Kidney epithelial cell (primary cell): ENCODE measurements at regions not wholly inside any gene's neighbourhood (a gene's known extent, or its start where the extent isn't known, plus 50 kb on each side); places are given as distances from the start of the nearest gene placed in this dataset.
"Not testable (repeated sequence)": the region's sequence is repeated elsewhere in the genome, so short reads cannot be mapped to it uniquely, and the experiment has no call there.

ENCODE experiments used
- DNase-seq: peaks from one replicate; pipeline ENCODE4 v3.0.0-alpha.2; 2010; ENCODE audit warnings: low read depth
- H3K27me3 ChIP-seq: 2 replicates; pipeline ENCODE4 v1.6.0; 2011; ENCODE audit warnings: low read length; ENCODE audit not compliant: control insufficient read depth, insufficient read depth
- H3K36me3 ChIP-seq: 2 replicates; pipeline ENCODE4 v1.5.1; 2011; ENCODE audit warnings: low read length; ENCODE audit not compliant: control insufficient read depth, insufficient read depth
- H3K4me3 ChIP-seq: 2 replicates; pipeline ENCODE4 v1.5.1; 2011; ENCODE audit warnings: low read depth, mild to moderate bottlenecking, control low read depth, low read length
- TF ChIP-seq, protein P1 (sequence below): IDR thresholded peaks from 2 replicates; pipeline ENCODE4 v1.5.1; 2011; ENCODE audit warnings: mild to moderate bottlenecking, moderate library complexity, low read length, control low read depth, inconsistent platforms; ENCODE audit not compliant: insufficient read depth, poor library complexity, severe bottlenecking

DNA sequence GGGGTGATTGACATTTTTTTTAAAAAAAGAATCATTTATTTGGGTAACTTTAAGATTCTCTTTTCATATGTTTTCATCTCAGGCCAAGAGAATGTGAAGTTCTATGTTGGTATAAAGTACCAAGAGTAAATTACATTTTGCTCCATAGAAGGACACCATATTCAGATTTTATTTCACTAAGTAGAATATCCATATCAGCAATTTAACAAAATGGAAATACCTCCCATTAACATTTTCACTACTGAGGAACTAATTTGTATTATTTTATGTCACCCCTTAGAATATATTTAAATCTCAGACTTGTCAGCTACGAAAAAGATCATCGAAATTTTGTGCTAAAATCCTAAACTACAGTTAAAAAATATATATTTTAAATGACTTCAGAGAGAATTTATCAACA lies 274.3 kb downstream of the SEMA3D start:
- TF ChIP-seq, protein P1, sequence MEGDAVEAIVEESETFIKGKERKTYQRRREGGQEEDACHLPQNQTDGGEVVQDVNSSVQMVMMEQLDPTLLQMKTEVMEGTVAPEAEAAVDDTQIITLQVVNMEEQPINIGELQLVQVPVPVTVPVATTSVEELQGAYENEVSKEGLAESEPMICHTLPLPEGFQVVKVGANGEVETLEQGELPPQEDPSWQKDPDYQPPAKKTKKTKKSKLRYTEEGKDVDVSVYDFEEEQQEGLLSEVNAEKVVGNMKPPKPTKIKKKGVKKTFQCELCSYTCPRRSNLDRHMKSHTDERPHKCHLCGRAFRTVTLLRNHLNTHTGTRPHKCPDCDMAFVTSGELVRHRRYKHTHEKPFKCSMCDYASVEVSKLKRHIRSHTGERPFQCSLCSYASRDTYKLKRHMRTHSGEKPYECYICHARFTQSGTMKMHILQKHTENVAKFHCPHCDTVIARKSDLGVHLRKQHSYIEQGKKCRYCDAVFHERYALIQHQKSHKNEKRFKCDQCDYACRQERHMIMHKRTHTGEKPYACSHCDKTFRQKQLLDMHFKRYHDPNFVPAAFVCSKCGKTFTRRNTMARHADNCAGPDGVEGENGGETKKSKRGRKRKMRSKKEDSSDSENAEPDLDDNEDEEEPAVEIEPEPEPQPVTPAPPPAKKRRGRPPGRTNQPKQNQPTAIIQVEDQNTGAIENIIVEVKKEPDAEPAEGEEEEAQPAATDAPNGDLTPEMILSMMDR: no peak
- no peaks in the 10 kb centered on the region for H3K36me3 ChIP-seq
- DNase-seq: no peak
- no peaks in the 10 kb centered on the region for H3K27me3 ChIP-seq
- no peak overlapping the region for H3K4me3 ChIP-seq

DNA sequence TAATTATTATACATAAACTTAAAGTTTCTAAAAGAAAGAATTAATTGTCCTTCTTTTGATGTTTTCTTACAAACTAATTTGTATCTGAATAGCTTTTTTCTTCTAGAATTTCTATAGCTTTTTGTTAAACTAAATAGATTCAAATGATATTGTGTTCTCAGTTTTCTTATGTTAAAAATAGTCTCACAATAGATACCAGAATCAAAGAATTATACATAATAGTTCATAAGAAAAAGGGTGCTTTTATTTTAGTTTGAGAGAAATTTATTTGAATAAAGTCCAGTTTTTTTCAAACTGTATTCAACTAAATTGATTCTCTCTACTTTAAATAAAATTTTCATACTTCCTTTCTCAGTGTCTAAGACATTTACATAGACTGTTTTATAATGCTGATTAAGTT lies 274.8 kb downstream of the SEMA3D start:
- no peak for DNase-seq
- Histone ChIP-seq H3K36me3 (no peaks in the 10 kb centered on the region), H3K4me3 (no peak overlapping the region), H3K27me3 (no peaks in the 10 kb centered on the region)
- TF ChIP-seq, protein P1: no peak

DNA sequence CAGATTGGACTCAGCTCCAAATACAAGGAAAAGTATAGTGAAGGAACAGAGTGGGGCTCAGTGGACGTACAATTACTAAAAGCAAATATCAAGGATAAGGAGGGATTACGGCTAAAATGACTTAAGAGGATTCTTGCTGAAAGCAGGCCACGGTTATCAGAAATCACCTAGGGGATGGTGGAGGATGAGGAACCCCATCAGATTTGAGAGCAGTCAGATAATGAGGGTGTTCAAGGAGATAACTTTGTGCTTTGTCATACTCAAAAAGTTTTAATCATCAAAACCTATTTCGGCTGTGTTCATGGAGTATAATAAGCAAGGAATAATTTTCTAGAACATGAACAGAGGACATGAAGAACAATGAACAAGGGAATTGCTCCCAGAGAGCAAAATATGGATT lies 275.8 kb downstream of the SEMA3D start:
- TF ChIP-seq, protein P1: no peak
- no peaks in the 10 kb centered on the region for H3K27me3 ChIP-seq
- no peak for DNase-seq
- H3K36me3 ChIP-seq: no peaks in the 10 kb centered on the region
- no peak overlapping the region for H3K4me3 ChIP-seq

DNA sequence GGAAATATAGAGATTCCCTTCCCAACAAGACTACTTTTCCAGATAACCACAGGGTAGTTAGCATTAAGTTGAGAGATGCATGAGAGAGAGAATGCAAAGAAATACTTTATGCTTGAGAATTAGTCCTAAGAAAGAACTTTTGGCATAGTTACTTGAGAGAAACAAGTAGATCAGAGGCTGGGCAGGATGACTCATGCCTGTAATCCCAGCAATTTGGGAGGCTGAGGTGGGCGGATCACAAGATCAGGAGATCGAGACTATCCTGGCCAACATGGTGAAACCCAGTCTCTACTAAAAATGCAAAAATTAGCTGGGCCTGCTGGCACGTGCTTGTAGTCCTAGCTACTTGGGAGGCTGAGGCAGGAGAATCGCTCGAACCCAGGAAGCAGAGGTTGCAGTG lies 276.5 kb downstream of the SEMA3D start:
- not testable (repeated sequence) for H3K4me3 ChIP-seq, H3K27me3 ChIP-seq, DNase-seq, H3K36me3 ChIP-seq

DNA sequence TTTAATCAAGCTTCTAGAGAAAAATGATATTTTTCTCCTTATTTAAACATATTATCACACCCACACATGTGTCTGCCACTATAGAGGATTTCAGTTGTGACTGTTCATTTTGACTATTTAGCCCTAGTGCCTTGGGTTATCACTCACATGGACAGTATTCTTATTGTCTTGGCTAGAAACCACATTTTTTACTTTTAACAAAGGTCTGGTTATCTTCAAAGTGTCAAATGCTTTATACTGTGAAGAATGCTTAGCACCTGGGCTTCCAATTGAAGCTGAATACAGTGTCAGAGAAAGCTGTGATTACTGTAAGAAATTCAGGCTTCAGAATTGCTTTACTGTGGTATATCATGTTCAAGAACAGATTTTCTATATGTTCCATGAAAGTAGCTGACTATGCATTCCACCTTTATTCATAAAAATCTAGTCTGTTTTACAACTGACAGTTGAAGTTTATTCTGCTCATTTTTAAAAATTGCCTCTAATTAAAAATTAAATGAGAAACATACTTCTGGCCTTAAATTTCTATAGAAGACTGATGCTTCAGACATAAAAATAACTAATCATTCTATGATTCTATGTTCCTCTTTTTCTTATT lies 278.6 kb downstream of the SEMA3D start:
- no peak for DNase-seq
- TF ChIP-seq, protein P1: no peak
- Histone ChIP-seq H3K4me3 (no peak overlapping the region), H3K27me3 (no peaks in the 10 kb centered on the region), H3K36me3 (no peaks in the 10 kb centered on the region)

DNA sequence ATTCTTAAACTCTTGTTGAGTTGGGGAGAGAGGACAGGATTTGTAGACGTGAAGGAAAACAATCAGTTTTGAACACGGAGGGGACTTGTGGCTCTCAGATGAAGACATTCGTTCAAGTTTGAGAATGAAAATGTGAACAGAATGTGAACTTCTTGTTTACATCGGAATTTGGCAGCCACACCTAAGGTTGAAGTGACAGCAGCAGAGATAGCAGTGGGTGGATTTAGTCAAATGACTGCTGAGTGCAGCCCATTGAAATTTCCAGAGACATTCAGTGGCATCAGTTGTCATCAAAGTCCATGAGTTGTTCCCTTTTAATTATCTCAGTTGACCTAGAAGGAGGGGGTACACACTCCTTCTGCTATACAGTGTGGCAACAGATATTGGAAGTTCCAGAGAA lies 280.0 kb downstream of the SEMA3D start:
- Histone ChIP-seq H3K36me3 (no peaks in the 10 kb centered on the region), H3K4me3 (no peak overlapping the region), H3K27me3 (no peaks in the 10 kb centered on the region)
- TF ChIP-seq, protein P1: no peak
- no peak for DNase-seq
